22Rv1 (cell line): ENCODE measurements at regions not wholly inside any gene's neighbourhood (a gene's known extent, or its start where the extent isn't known, plus 50 kb on each side); places are given as distances from the start of the nearest gene placed in this dataset.

Experiments
- H3K27ac ChIP-seq: fragments of 450-650 bp; 2 replicates; pipeline ENCODE4 v1.5.1; 2017
- CTCF ChIP-seq: fragments of 450-650 bp; IDR thresholded peaks from 2 replicates; pipeline ENCODE4 v1.5.1; 2017; ENCODE audit warnings: mild to moderate bottlenecking
- ZFX ChIP-seq: fragments of 450-650 bp; IDR thresholded peaks from 2 replicates; pipeline ENCODE4 v1.6.1; 2017; ENCODE audit warnings: antibody characterized with exemption, borderline replicate concordance

GRCh38 chr16:65679785-65680184 is 557.9 kb upstream of the CDH11 start:
- H3K27ac ChIP-seq: no peak overlapping the region

GRCh38 chr16:65675161-65675560 is 553.3 kb upstream of the CDH11 start:
- no peak for TF ChIP-seq ZFX
- TF ChIP-seq CTCF: no peak

More at GRCh38 chr16:65679785-65680184, 557.9 kb upstream of the CDH11 start:
- TF ChIP-seq ZFX: no peak
- no peak for TF ChIP-seq CTCF

GRCh38 chr16:65672960-65673359 is 551.1 kb upstream of the CDH11 start:
- TF ChIP-seq CTCF (no peak), ZFX (no peak)
- H3K27ac ChIP-seq: no peak overlapping the region

More at GRCh38 chr16:65675161-65675560, 553.3 kb upstream of the CDH11 start:
- H3K27ac ChIP-seq: no peak overlapping the region

GRCh38 chr16:65671071-65671470 is 549.2 kb upstream of the CDH11 start:
- no peak overlapping the region for H3K27ac ChIP-seq
- TF ChIP-seq CTCF: no peak
- TF ChIP-seq ZFX: no peak

GRCh38 chr16:65668064-65668595 is 546.3 kb upstream of the CDH11 start:
- no peak for TF ChIP-seq CTCF
- TF ChIP-seq ZFX: no peak
- H3K27ac ChIP-seq: no peak overlapping the region

GRCh38 chr16:65667011-65667578 is 545.2 kb upstream of the CDH11 start:
- H3K27ac ChIP-seq: no peak overlapping the region

More at GRCh38 chr16:65667011-65667578, 545.2 kb upstream of the CDH11 start:
- TF ChIP-seq CTCF (no peak), ZFX (no peak)
